ENCODE measurements at regions not wholly inside any gene's neighbourhood (a gene's known extent, or its start where the extent isn't known, plus 50 kb on each side); places are given as distances from the start of the nearest gene placed in this dataset.

DNA sequence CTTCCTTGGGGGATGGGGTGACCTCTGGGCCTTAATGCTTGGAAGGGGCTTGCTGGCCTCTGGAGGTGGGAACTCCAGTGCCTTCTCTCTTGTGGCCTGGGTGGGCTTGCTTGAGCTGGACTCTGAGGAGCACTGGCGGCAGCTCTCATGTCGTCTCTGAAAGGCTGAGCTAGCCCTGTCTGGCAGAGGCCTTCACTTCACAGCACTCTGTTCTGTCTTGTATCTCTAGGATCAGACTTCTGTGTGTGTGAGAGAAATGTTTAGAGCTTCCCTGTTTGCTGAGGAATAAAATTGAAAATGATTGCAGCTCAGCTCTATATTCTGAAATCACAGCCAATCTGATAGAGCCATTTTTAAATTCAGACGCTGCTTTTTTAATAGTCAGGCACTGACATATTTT is 185.3 kb downstream of the KCNRG start:
- no peak overlapping the region for H2BK12ac ChIP-seq (ENCODE audit: insufficient read length, low read depth, low read length)
- Mint-ChIP-seq H3K9me3 (no peaks in the 10 kb centered on the region), H3K4me1 (peaks cover 10 to 16% of the 10 kb centered on the region in 2 experiments), H3K27me3 (ENCODE audit: low read depth) (no peaks in the 10 kb centered on the region), H3K27ac (no peak overlapping the region), H3K36me3 (ENCODE audit: insufficient read depth in 1 of 3, low read depth in 3 of 3) (0 out of 7 replicates have a peak, but pooled peaks cover 0 to 2% (median 0%) of the 10 kb centered on the region in 3 experiments), H3K4me3 (no peak overlapping the region)
- no peak overlapping the region for H3K9ac ChIP-seq (ENCODE audit: extremely low read depth, insufficient read length, low read length)
- no peaks in the 10 kb centered on the region for H3K4me1 ChIP-seq (ENCODE audit: insufficient read depth, low read length)
- no peak for TF ChIP-seq CTCF (conservative IDR thresholded peaks at IDR 0.05)
- H3K14ac ChIP-seq (ENCODE audit: insufficient read depth, low read length) = no peak overlapping the region
- H3K79me1 ChIP-seq (ENCODE audit: insufficient read depth, low read depth, low read length, poor library complexity, severe bottlenecking) = no peaks in the 10 kb centered on the region
- H2AK5ac ChIP-seq (ENCODE audit: insufficient read length, low read length) = no peak overlapping the region
- no peak overlapping the region for H2BK120ac ChIP-seq (ENCODE audit: low read depth, low read length, poor library complexity, severe bottlenecking)
- no peak overlapping the region for H2BK15ac ChIP-seq (ENCODE audit: low read depth, low read length)
- H3K4me2 ChIP-seq (ENCODE audit: insufficient read depth, insufficient read length, low read length) = no peak overlapping the region
- H3K23me2 ChIP-seq (ENCODE audit: insufficient read length, low read depth, low read length, poor library complexity, severe bottlenecking) = no peaks in the 10 kb centered on the region
- no peak overlapping the region for H2AFZ ChIP-seq (ENCODE audit: low read length)
- no peaks in the 10 kb centered on the region for H3K9me3 ChIP-seq (ENCODE audit: control insufficient read depth, low read depth, low read length)
- no peak overlapping the region for H4K8ac ChIP-seq (replicated peaks; ENCODE audit: insufficient read length, low read depth, low read length)
- no peaks in the 10 kb centered on the region for H3K79me2 ChIP-seq (ENCODE audit: insufficient read depth, low read length)
- no CpG with 5 or more reads among the region's 3 CpGs for WGBS (ENCODE audit: extremely low coverage, insufficient read length, low lambda C conversion rate)
- H3K56ac ChIP-seq (ENCODE audit: insufficient read length, low read depth, low read length) = no peak overlapping the region
- no peak overlapping the region for H3K4ac ChIP-seq (ENCODE audit: low read depth, low read length)
- H4K20me1 ChIP-seq (ENCODE audit: control insufficient read depth, insufficient read depth, insufficient read length) = no peaks in the 10 kb centered on the region
- H3K27ac ChIP-seq (ENCODE audit: insufficient read length, low read depth, low read length) = no peak overlapping the region
- no peak overlapping the region for H3K18ac ChIP-seq (ENCODE audit: insufficient read length, low read depth, low read length)
- no peaks in the 10 kb centered on the region for H3K27me3 ChIP-seq (ENCODE audit: insufficient read depth, low read length)
- H4K91ac ChIP-seq (ENCODE audit: insufficient read length, low read depth, low read length) = no peak overlapping the region
- no peak overlapping the region for H3K23ac ChIP-seq (ENCODE audit: insufficient read length, low read depth, low read length)
- H4K5ac ChIP-seq (ENCODE audit: insufficient read length, low read depth, low read length) = no peak overlapping the region
- H2BK20ac ChIP-seq (ENCODE audit: low read depth, low read length, poor library complexity, severe bottlenecking) = no peak overlapping the region
- no peak overlapping the region for H3T11ph ChIP-seq (ENCODE audit: low read length)
- H2BK5ac ChIP-seq (ENCODE audit: insufficient read length, low read length) = no peak overlapping the region
- no peak for DNase-seq

Data from H9 (cell line).